Breast epithelium (tissue), 4 donors: ENCODE measurements at regions not wholly inside any gene's neighbourhood (a gene's known extent, or its start where the extent isn't known, plus 50 kb on each side); places are given as distances from the start of the nearest gene placed in this dataset.

Experiments used
- DNase-seq, 2 donors: peaks; one replicate each; pipeline ENCODE4 v3.0.0-alpha.2; 2019; ENCODE audit warnings: low spot score in 2 of 2
- H3K27ac ChIP-seq, 2 donors: fragments of 200-600 bp; sonication (generic) in 1 of 2; one replicate each; pipeline ENCODE4 v1.5.1; 2016 to 2019; ENCODE audit warnings: mild to moderate bottlenecking in 1 of 2
- H3K27me3 ChIP-seq, 2 donors: fragments of 200-600 bp; sonication (generic) in 1 of 2; one replicate each; pipeline versions ENCODE4 v1.5.1 to v1.6.0; 2017 to 2019; ENCODE audit warnings: control low read depth in 1 of 2, mild to moderate bottlenecking in 1 of 2
- H3K36me3 ChIP-seq: fragments of 200-600 bp; one replicate; pipeline ENCODE4 v1.5.1; 2019
- H3K4me1 ChIP-seq, 2 donors: fragments of 200-600 bp; sonication (generic); one replicate each; pipeline ENCODE4 v1.5.1; 2016 to 2019; ENCODE audit warnings: control low read depth in 1 of 2
- H3K4me3 ChIP-seq, 3 donors: fragments of 200-600 bp; sonication (generic); 1 replicate in 2 of 3; 2 replicates in 1 of 3; pipeline ENCODE4 v1.5.1; 2016 to 2019; ENCODE audit warnings: mild to moderate bottlenecking in 3 of 3, moderate library complexity in 2 of 3
- H3K9me3 ChIP-seq, 2 donors: fragments of 200-600 bp; sonication (generic) in 1 of 2; one replicate each; pipeline ENCODE4 v1.5.1; 2016 to 2019; ENCODE audit warnings: control low read depth in 1 of 2
- POLR2A ChIP-seq: fragments of 450-650 bp; IDR thresholded peaks from one replicate; pipeline ENCODE4 v1.6.1; 2016; ENCODE audit warnings: antibody characterized with exemption, mild to moderate bottlenecking, moderate library complexity
- POLR2AphosphoS5 ChIP-seq, 3 donors: sonication (generic); formaldehyde crosslinking; IDR thresholded peaks; one replicate each; pipeline ENCODE4 v1.6.1; 2017; ENCODE audit warnings: antibody characterized with exemption in 3 of 3
- intact Hi-C: fragments of 100-400 bp; cut with DNase I; formaldehyde crosslinking; loops from one replicate; pipeline ENCODE4 v1.15.1; 2023; ENCODE audit warnings: low total_unique reads
- TF ChIP-seq, protein P1 (sequence below), 3 donors: fragments of 450-650 bp; IDR thresholded peaks; one replicate each; pipeline ENCODE4 v1.5.1; 2016 to 2017; ENCODE audit warnings: antibody characterized with exemption in 3 of 3, mild to moderate bottlenecking in 3 of 3, moderate library complexity in 3 of 3

- Histone ChIP-seq H3K27ac (no peak overlapping the region), H3K4me3 (no peak overlapping the region), H3K4me1 (peaks cover 0 to 12% of the 10 kb centered on the region in 2 donors), H3K9me3 (no peaks in the 10 kb centered on the region), H3K27me3 (no peaks in the 10 kb centered on the region), H3K36me3 (no peaks in the 10 kb centered on the region)
- intact Hi-C loops, result no loop called here
- DNase-seq, result no peak
- TF ChIP-seq POLR2A, result no peak
Observed at GRCh38 chr21:35252831-35253230, 203.7 kb upstream of the RUNX1 start.

GRCh38 chr21:35249636-35250035 lies 200.5 kb upstream of the RUNX1 start:
- peak overlapping the region; percentile 62 to 79 for H3K27ac ChIP-seq
- no peak for TF ChIP-seq POLR2A
- peak in 1 of 3 donors; percentile 34 for TF ChIP-seq POLR2AphosphoS5 (IDR thresholded peaks at IDR 0.05)

DNA sequence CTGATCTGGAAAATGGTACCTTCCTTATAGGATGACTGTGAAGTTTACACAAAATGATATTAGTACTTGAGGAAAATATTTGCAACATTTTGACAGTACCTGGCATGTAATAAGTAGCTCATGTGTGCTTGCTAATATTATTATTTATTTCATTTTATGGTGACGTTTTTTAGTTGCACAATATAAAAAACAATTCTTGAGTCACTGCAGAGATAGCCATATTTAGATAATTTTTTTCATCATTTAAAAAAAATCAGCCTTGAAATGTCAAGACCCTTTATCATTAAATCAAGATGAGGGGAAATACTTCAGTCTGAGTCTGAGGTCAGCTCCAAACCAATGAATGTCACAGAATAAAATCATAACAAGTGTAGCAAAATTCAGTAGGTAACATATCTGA lies 196.8 kb upstream of the RUNX1 start:
- intact Hi-C loops, result no loop called here
- TF ChIP-seq POLR2AphosphoS5 (IDR thresholded peaks at IDR 0.05) (no peak), POLR2A (no peak)
- H3K4me1 ChIP-seq, result peaks cover 0 to 8% of the 10 kb centered on the region in 2 donors
- H3K36me3 ChIP-seq, result no peaks in the 10 kb centered on the region
- DNase-seq, result no peak
- H3K9me3 ChIP-seq, result no peaks in the 10 kb centered on the region
- H3K27me3 ChIP-seq, result no peaks in the 10 kb centered on the region
- H3K4me3 ChIP-seq, result no peak overlapping the region
- no peak overlapping the region for H3K27ac ChIP-seq

More at GRCh38 chr21:35249636-35250035, 200.5 kb upstream of the RUNX1 start:
- Histone ChIP-seq H3K4me3 (no peak overlapping the region), H3K9me3 (no peaks in the 10 kb centered on the region), H3K4me1 (no peaks in the 10 kb centered on the region), H3K27me3 (no peaks in the 10 kb centered on the region), H3K36me3 (no peaks in the 10 kb centered on the region)
- intact Hi-C loops, result no loop called here
- peak in 1 of 2 donors; percentile 46 for DNase-seq

GRCh38 chr21:35244514-35244913 lies 195.4 kb upstream of the RUNX1 start:
- Histone ChIP-seq H3K36me3 (no peaks in the 10 kb centered on the region), H3K27ac (peak overlapping the region; percentile 58 to 68), H3K27me3 (no peaks in the 10 kb centered on the region), H3K9me3 (no peaks in the 10 kb centered on the region), H3K4me1 (peaks cover 0 to 8% of the 10 kb centered on the region in 2 donors), H3K4me3 (no peak overlapping the region)
- intact Hi-C loops, result no loop called here
- TF ChIP-seq, protein P1, sequence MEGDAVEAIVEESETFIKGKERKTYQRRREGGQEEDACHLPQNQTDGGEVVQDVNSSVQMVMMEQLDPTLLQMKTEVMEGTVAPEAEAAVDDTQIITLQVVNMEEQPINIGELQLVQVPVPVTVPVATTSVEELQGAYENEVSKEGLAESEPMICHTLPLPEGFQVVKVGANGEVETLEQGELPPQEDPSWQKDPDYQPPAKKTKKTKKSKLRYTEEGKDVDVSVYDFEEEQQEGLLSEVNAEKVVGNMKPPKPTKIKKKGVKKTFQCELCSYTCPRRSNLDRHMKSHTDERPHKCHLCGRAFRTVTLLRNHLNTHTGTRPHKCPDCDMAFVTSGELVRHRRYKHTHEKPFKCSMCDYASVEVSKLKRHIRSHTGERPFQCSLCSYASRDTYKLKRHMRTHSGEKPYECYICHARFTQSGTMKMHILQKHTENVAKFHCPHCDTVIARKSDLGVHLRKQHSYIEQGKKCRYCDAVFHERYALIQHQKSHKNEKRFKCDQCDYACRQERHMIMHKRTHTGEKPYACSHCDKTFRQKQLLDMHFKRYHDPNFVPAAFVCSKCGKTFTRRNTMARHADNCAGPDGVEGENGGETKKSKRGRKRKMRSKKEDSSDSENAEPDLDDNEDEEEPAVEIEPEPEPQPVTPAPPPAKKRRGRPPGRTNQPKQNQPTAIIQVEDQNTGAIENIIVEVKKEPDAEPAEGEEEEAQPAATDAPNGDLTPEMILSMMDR (IDR thresholded peaks at IDR 0.05), result no peak
- TF ChIP-seq POLR2AphosphoS5 (IDR thresholded peaks at IDR 0.05) (no peak), POLR2A (no peak)
- peak in 1 of 2 donors; percentile 78 for DNase-seq

DNA sequence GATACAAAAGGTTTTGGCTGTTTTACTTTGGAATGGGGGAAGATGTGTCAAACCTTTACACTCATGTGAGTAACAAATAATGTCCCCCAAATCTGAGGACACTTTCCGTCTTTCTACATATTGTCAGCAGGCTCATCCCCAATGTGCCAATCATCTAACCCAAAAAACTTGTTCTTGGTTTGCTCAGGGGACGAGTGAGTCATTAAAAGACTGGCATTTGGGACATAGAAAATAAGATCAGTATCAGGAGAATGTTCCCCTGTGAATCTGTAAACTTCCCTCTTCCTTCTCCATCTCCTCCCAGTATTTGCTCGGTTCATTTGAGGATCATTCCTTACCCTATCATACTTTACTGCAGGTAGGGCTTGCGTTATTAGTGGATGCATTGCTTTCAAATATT lies 194.1 kb upstream of the RUNX1 start:
- no peak for DNase-seq
- intact Hi-C loops, result no loop called here
- Histone ChIP-seq H3K4me1 (peaks cover 0 to 8% of the 10 kb centered on the region in 2 donors), H3K27me3 (no peaks in the 10 kb centered on the region), H3K27ac (peak overlapping the region; percentile 60 to 73), H3K4me3 (no peak overlapping the region), H3K9me3 (no peaks in the 10 kb centered on the region), H3K36me3 (no peaks in the 10 kb centered on the region)
- TF ChIP-seq POLR2AphosphoS5 (IDR thresholded peaks at IDR 0.05), result no peak
- TF ChIP-seq, protein P1 (IDR thresholded peaks at IDR 0.05), result no peak
- TF ChIP-seq POLR2A, result no peak

- Histone ChIP-seq H3K27ac (no peak overlapping the region), H3K36me3 (no peaks in the 10 kb centered on the region), H3K27me3 (no peaks in the 10 kb centered on the region), H3K4me3 (no peak overlapping the region), H3K4me1 (peaks cover 0 to 8% of the 10 kb centered on the region in 2 donors), H3K9me3 (no peaks in the 10 kb centered on the region)
- no peak for DNase-seq
- TF ChIP-seq POLR2AphosphoS5 (IDR thresholded peaks at IDR 0.05) (no peak), POLR2A (no peak)
- TF ChIP-seq, protein P1 (IDR thresholded peaks at IDR 0.05), result no peak
- intact Hi-C loops, result no loop called here
Observed at GRCh38 chr21:35239811-35240219, 190.7 kb upstream of the RUNX1 start.

- Histone ChIP-seq H3K4me3 (no peak overlapping the region), H3K9me3 (no peaks in the 10 kb centered on the region), H3K4me1 (no peaks in the 10 kb centered on the region), H3K27ac (no peak overlapping the region), H3K27me3 (no peaks in the 10 kb centered on the region), H3K36me3 (no peaks in the 10 kb centered on the region)
- TF ChIP-seq POLR2A, result no peak
- no peak for TF ChIP-seq POLR2AphosphoS5 (IDR thresholded peaks at IDR 0.05)
- TF ChIP-seq, protein P1 (IDR thresholded peaks at IDR 0.05), result no peak
- DNase-seq, result no peak
- intact Hi-C loops, result no loop called here
Observed at GRCh38 chr21:35238119-35238518, 189.0 kb upstream of the RUNX1 start.
